HG02610 (cell line): ENCODE measurements at regions not wholly inside any gene's neighbourhood (a gene's known extent, or its start where the extent isn't known, plus 50 kb on each side); places are given as distances from the start of the nearest gene placed in this dataset.
"Not testable (repeated sequence)": the region's sequence is repeated elsewhere in the genome, so short reads cannot be mapped to it uniquely, and the experiment has no call there.

ENCODE experiments used
- ATAC-seq: cut with Tn5 transposase; IDR thresholded peaks from one replicate; pipeline ENCODE4 v1.9.1; 2021; ENCODE audit warnings: mild to moderate bottlenecking, moderate library complexity; ENCODE audit not compliant: unreplicated experiment

GRCh38 chr3:135549928-135550494, 415.5 kb upstream of the PPP2R3A start:
- ATAC-seq, result no peak

- no peak for ATAC-seq
Measured at GRCh38 chr3:135556174-135556573, 409.4 kb upstream of the PPP2R3A start.

- no peak for ATAC-seq
Measured at GRCh38 chr3:135558150-135558783, 407.3 kb upstream of the PPP2R3A start.

- no peak for ATAC-seq
Measured at GRCh38 chr3:135558906-135559305, 406.6 kb upstream of the PPP2R3A start.

- no peak for ATAC-seq
Measured at GRCh38 chr3:135559802-135560201, 405.7 kb upstream of the PPP2R3A start.

- ATAC-seq, result no peak
Measured at GRCh38 chr3:135560847-135561246, 404.7 kb upstream of the PPP2R3A start.

GRCh38 chr3:135564696-135565095, 400.8 kb upstream of the PPP2R3A start:
- ATAC-seq, result no peak

GRCh38 chr3:135565546-135565945, 400.0 kb upstream of the PPP2R3A start:
- no peak for ATAC-seq

- no peak for ATAC-seq
Measured at GRCh38 chr3:135567223-135567622, 398.3 kb upstream of the PPP2R3A start.

- no peak for ATAC-seq
Measured at GRCh38 chr3:135576751-135577150, 388.8 kb upstream of the PPP2R3A start.

GRCh38 chr3:135581806-135582205, 383.7 kb upstream of the PPP2R3A start:
- no peak for ATAC-seq

- no peak for ATAC-seq
Measured at GRCh38 chr3:135582800-135583199, 382.7 kb upstream of the PPP2R3A start.

- ATAC-seq, result no peak
Measured at GRCh38 chr3:135596563-135596962, 369.0 kb upstream of the PPP2R3A start.

- ATAC-seq, result no peak
Measured at GRCh38 chr3:135597855-135598254, 367.7 kb upstream of the PPP2R3A start.

GRCh38 chr3:135598597-135598996, 366.9 kb upstream of the PPP2R3A start:
- no peak for ATAC-seq

GRCh38 chr3:135604512-135604911, 361.0 kb upstream of the PPP2R3A start:
- not testable (repeated sequence) for ATAC-seq

GRCh38 chr3:135618123-135618522, 347.4 kb upstream of the PPP2R3A start:
- ATAC-seq, result no peak

- no peak for ATAC-seq
Measured at GRCh38 chr3:135621184-135621920, 344.2 kb upstream of the PPP2R3A start.

- ATAC-seq, result no peak
Measured at GRCh38 chr3:135622215-135622614, 343.3 kb upstream of the PPP2R3A start.

- no peak for ATAC-seq
Measured at GRCh38 chr3:135622656-135623055, 342.9 kb upstream of the PPP2R3A start.

- no peak for ATAC-seq
Measured at GRCh38 chr3:135623558-135623957, 342.0 kb upstream of the PPP2R3A start.

- no peak for ATAC-seq
Measured at GRCh38 chr3:135627057-135627456, 338.5 kb upstream of the PPP2R3A start.
